AG08396 (cell line): ENCODE measurements at regions not wholly inside any gene's neighbourhood (a gene's known extent, or its start where the extent isn't known, plus 50 kb on each side); places are given as distances from the start of the nearest gene placed in this dataset.
"Not testable (repeated sequence)": the region's sequence is repeated elsewhere in the genome, so short reads cannot be mapped to it uniquely, and the experiment has no call there.

Source experiments
- DNase-seq: peaks from one replicate; pipeline ENCODE4 v3.0.0; 2012; ENCODE audit warnings: low spot score, mixed read lengths

GRCh38 chr6:137711972-137712371 is 155.1 kb upstream of the TNFAIP3 start:
- DNase-seq, result no peak

GRCh38 chr6:137712587-137712986 is 154.5 kb upstream of the TNFAIP3 start:
- no peak for DNase-seq

- no peak for DNase-seq
Measured at GRCh38 chr6:137715589-137716045, 151.4 kb upstream of the TNFAIP3 start.

GRCh38 chr6:137717074-137718073 is 149.7 kb upstream of the TNFAIP3 start:
- no peak for DNase-seq

GRCh38 chr6:137718903-137719302 is 148.2 kb upstream of the TNFAIP3 start:
- not testable (repeated sequence) for DNase-seq

GRCh38 chr6:137722749-137723272 is 144.2 kb upstream of the TNFAIP3 start:
- no peak for DNase-seq

GRCh38 chr6:137723273-137724017 is 143.6 kb upstream of the TNFAIP3 start:
- DNase-seq, result no peak

- DNase-seq, result peak; percentile 28
Measured at GRCh38 chr6:137724018-137724403, 143.0 kb upstream of the TNFAIP3 start.

- DNase-seq, result no peak
Measured at GRCh38 chr6:137724495-137725211, 142.4 kb upstream of the TNFAIP3 start.

GRCh38 chr6:137725949-137726348 is 141.1 kb upstream of the TNFAIP3 start:
- no peak for DNase-seq

GRCh38 chr6:137726582-137726981 is 140.5 kb upstream of the TNFAIP3 start:
- no peak for DNase-seq

- no peak for DNase-seq
Measured at GRCh38 chr6:137727216-137727765, 139.8 kb upstream of the TNFAIP3 start.

- peak; percentile 44 for DNase-seq
Measured at GRCh38 chr6:137728386-137729349, 138.4 kb upstream of the TNFAIP3 start.

- DNase-seq, result no peak
Measured at GRCh38 chr6:137729866-137730629, 137.0 kb upstream of the TNFAIP3 start.

- DNase-seq, result no peak
Measured at GRCh38 chr6:137731600-137731959, 135.5 kb upstream of the TNFAIP3 start.

GRCh38 chr6:137731960-137732616 is 135.0 kb upstream of the TNFAIP3 start:
- DNase-seq, result no peak

GRCh38 chr6:137733372-137733771 is 133.7 kb upstream of the TNFAIP3 start:
- no peak for DNase-seq

GRCh38 chr6:137734005-137734874 is 132.8 kb upstream of the TNFAIP3 start:
- no peak for DNase-seq
